ENCODE measurements at regions not wholly inside any gene's neighbourhood (a gene's known extent, or its start where the extent isn't known, plus 50 kb on each side); places are given as distances from the start of the nearest gene placed in this dataset.
"Not testable (repeated sequence)": the region's sequence is repeated elsewhere in the genome, so short reads cannot be mapped to it uniquely, and the experiment has no call there.

- DNase-seq: no peak
These were observed 87.7 kb downstream of the UTP18 start for GRCh38 chr17:51347851-51348584.

GRCh38 chr17:51351080-51351479 is 90.7 kb downstream of the UTP18 start:
- no peak for DNase-seq

- DNase-seq: no peak
These were observed 91.5 kb downstream of the UTP18 start for GRCh38 chr17:51351890-51352289.

GRCh38 chr17:51352798-51353197 is 92.5 kb downstream of the UTP18 start:
- no peak for DNase-seq

- no peak for DNase-seq
These were observed 93.0 kb downstream of the UTP18 start for GRCh38 chr17:51353296-51353695.

GRCh38 chr17:51354936-51355335 is 94.6 kb downstream of the UTP18 start:
- no peak for DNase-seq

- DNase-seq: no peak
These were observed 95.4 kb downstream of the UTP18 start for GRCh38 chr17:51355441-51356410.

- no peak for DNase-seq
These were observed 98.7 kb downstream of the UTP18 start for GRCh38 chr17:51359055-51359454.

- DNase-seq: no peak
These were observed 102.7 kb downstream of the UTP18 start for GRCh38 chr17:51362811-51363585.

- DNase-seq: no peak
These were observed 104.7 kb downstream of the UTP18 start for GRCh38 chr17:51365090-51365489.

GRCh38 chr17:51366866-51367265 is 106.5 kb downstream of the UTP18 start:
- DNase-seq: no peak

GRCh38 chr17:51367836-51368235 is 107.5 kb downstream of the UTP18 start:
- DNase-seq: not testable (repeated sequence)

GRCh38 chr17:51371732-51372151 is 111.4 kb downstream of the UTP18 start:
- DNase-seq: no peak

- no peak for DNase-seq
These were observed 112.1 kb downstream of the UTP18 start for GRCh38 chr17:51372345-51373004.

GRCh38 chr17:51373489-51374152 is 113.3 kb downstream of the UTP18 start:
- DNase-seq: no peak

- no peak for DNase-seq
These were observed 113.9 kb downstream of the UTP18 start for GRCh38 chr17:51374209-51374608.

GRCh38 chr17:51375771-51376170 is 115.4 kb downstream of the UTP18 start:
- no peak for DNase-seq

GRCh38 chr17:51376739-51377138 is 116.4 kb downstream of the UTP18 start:
- DNase-seq: no peak

- no peak for DNase-seq
These were observed 120.9 kb downstream of the UTP18 start for GRCh38 chr17:51381262-51381661.

- DNase-seq: no peak
These were observed 124.9 kb downstream of the UTP18 start for GRCh38 chr17:51385208-51385607.

GRCh38 chr17:51387582-51387981 is 127.2 kb downstream of the UTP18 start:
- DNase-seq: no peak

GRCh38 chr17:51387986-51388385 is 127.6 kb downstream of the UTP18 start:
- DNase-seq: no peak
